ENCODE measurements at regions not wholly inside any gene's neighbourhood (a gene's known extent, or its start where the extent isn't known, plus 50 kb on each side); places are given as distances from the start of the nearest gene placed in this dataset.

DNA sequence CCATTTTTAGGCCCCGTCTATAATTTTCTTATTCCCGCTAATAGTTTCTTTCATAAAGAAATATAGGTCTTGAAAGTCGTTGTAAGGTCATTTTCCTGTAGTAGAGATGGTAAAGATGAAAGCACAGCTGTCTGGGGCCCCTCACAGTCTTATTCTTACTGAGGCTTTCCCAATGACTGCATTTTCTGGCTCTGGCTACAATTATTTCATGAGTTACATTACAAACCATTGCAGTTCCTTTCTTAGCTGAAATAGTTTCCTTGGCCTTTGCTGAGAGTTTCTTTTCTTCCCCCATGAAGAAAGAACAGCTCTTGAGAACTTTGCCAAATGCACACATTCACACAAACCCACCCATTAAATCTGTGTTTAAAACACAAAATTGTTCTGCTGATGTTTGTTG lies 113.0 kb downstream of the DYRK2 start:
- TF ChIP-seq, protein P1, sequence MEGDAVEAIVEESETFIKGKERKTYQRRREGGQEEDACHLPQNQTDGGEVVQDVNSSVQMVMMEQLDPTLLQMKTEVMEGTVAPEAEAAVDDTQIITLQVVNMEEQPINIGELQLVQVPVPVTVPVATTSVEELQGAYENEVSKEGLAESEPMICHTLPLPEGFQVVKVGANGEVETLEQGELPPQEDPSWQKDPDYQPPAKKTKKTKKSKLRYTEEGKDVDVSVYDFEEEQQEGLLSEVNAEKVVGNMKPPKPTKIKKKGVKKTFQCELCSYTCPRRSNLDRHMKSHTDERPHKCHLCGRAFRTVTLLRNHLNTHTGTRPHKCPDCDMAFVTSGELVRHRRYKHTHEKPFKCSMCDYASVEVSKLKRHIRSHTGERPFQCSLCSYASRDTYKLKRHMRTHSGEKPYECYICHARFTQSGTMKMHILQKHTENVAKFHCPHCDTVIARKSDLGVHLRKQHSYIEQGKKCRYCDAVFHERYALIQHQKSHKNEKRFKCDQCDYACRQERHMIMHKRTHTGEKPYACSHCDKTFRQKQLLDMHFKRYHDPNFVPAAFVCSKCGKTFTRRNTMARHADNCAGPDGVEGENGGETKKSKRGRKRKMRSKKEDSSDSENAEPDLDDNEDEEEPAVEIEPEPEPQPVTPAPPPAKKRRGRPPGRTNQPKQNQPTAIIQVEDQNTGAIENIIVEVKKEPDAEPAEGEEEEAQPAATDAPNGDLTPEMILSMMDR (IDR thresholded peaks at IDR 0.05; ENCODE audit: insufficient read depth, low read length, missing control alignments), result no peak
- no peak for DNase-seq (ENCODE audit: low read depth, low spot score)
- no peak overlapping the region for H3K4me3 ChIP-seq (ENCODE audit: low read depth, low read length)
- ChIA-PET POLR2A (no interaction called here), CTCF (no interaction called here)

DNA sequence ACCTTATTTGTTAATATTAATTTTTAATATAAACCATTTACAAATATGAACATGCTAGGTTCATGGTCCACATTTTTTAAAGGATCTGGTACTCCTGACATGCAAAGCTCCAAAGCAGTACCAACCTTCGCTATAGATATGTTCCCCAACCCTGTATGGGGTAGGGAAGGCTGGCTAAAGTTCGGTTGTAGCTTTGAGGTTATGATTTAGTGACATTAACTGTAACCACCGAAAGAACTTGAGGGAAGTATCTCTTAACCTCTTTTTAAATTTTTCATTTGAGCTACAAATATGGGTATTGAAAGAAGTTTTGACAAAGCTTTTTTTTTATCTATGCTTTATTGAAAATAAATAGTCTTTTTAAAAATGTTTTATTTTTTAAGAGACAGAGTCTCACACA lies 115.5 kb downstream of the DYRK2 start:
- no peak for DNase-seq (ENCODE audit: low read depth, low spot score)
- POLR2A ChIA-PET, result no interaction called here
- H3K4me3 ChIP-seq (ENCODE audit: low read depth, low read length), result no peak overlapping the region
- CTCF ChIA-PET, result interaction anchor here (0.6 to 1.3 kb wide), 3 partner anchors 8 to 179 kb away, joined by 3 to 4 read pairs (median 3); no protein-coding TSS in a partner anchor
- TF ChIP-seq, protein P1 (IDR thresholded peaks at IDR 0.05; ENCODE audit: insufficient read depth, low read length, missing control alignments), result no peak

DNA sequence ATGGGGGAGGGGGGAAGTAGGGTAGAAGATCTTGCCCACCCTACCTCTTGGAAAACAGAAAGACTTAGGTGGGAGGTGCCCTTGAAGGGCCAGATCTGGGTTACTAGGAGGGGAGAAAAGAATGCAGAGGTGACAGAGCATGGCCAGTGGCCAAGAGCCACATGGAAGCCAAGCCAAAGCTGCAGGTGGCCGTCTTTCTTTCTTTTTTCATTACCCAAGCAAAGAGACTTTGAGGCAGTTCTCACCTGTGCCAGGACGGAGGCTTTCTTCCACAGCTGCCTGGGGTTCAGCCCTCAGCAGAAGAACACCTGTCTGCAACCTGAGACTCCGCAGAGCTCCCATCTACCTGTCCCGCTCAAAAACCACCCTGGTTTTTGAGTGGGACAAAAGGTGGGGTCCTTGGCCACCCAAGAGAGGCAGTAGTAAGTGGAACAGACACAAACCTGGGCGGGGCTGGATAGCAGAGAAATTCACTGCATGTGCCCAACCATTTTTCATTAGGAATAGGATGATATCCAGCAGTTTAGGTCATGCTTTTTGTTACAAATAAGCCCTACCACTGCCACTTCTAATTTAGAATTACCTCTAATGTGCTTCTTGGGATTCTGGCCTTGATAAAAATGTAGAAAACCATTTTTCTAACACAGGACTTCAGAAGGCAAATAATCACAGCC lies 116.5 kb downstream of the DYRK2 start:
- ChIA-PET POLR2A (no interaction called here), CTCF (no interaction called here)
- H3K4me3 ChIP-seq (ENCODE audit: low read depth, low read length), result no peak overlapping the region
- DNase-seq (ENCODE audit: low read depth, low spot score), result no peak
- TF ChIP-seq, protein P1 (IDR thresholded peaks at IDR 0.05; ENCODE audit: insufficient read depth, low read length, missing control alignments), result no peak

DNA sequence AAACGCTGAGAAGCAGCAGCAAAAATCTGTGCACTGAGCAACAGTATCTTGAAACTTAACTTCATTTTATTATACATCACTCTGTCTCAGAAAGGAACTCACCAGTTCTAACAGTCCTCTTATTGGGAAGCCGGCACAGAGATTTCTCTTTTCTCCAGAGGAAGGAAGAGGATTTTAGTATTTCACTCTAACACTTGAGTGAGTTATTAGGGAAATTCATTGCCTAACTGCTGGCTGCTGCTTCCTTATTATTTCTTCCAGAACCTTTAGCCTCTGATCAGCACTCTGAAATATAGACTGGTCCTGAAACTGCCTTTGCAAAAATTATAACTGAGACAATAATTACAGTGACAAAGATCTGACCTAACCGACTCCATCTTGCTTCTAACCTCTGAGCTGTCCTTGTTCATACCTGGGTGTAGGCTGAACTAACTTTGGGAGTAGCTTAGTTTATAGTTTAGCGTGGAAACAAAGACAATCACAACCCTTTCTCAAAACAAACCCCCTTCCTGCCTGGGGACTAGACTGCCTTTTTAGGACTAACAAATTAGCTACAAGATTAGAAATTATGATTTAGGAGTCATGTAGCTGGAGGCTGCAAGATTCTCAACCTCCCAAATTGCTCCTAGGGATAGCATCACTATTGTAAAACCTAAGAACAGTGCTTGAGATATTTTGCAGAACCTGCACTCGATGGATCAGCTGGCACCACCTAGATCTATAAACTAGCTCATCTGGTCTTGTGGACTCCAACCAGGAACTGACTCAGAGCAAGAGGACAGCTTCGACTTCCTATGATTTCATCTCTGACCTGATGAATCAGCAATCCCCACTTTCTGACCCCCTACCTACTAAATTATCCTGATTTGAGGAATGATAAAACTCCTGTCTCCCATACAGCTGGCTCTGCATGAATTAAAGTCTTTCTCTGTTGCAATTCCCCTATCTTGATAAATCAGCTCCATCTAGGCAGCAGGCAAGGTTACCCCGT lies 117.5 kb downstream of the DYRK2 start:
- DNase-seq (ENCODE audit: low read depth, low spot score), result peak; percentile 45
- TF ChIP-seq, protein P1 (IDR thresholded peaks at IDR 0.05; ENCODE audit: insufficient read depth, low read length, missing control alignments), result no peak
- ChIA-PET CTCF (interaction anchor here (1.0 kb wide), 1 partner anchor 9 kb away, joined by 3 read pairs; no protein-coding TSS in a partner anchor), POLR2A (no interaction called here)
- no peak overlapping the region for H3K4me3 ChIP-seq (ENCODE audit: low read depth, low read length)

DNA sequence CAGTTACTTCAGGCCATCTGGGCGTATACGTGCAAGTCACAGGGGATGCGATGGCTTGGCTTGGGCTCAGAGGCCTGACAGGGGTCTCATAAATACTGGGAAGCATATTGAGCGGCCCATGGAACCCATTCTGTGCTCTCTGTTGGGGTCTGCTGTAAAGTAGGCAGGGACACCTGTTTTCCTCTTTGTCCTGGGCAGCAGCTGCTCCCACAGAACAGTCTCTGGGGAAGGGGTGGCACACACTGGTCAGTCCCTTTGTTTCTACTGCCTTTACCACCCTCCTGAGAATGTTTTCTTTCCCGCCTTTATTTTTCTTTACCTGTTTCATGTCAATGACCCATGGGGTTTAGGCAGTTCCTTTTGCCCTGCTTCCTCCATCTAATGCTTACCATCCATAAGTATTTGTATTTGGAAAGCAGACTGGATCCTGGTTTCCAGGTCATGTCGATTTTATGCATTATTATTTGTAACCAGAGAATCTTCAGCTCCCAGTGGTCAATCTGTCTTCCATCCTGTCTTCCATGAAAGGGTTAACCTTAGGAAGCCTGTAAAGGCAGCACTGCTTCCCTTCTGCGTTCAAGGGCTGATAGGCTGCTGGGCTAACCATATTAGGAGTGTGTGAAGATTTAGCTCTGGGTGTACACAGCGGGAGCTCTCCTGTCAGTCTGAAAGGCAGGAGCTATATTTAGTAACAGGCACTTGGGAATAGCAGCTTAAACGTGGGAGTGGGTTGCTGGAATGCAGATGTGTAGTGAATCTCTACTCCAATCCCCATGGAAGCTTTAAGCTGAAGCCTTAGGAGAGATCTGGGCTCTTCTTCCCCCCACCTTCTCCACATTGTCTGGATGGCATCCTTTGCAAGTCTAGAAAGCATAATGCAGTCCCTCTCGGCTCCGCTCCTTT lies 124.0 kb downstream of the DYRK2 start:
- no peak overlapping the region for H3K4me3 ChIP-seq (ENCODE audit: low read depth, low read length)
- CTCF ChIA-PET, result interaction anchor here (1.4 kb wide), 1 partner anchor 8 kb away, joined by 3 read pairs; no protein-coding TSS in a partner anchor
- POLR2A ChIA-PET, result no interaction called here
- TF ChIP-seq, protein P1 (IDR thresholded peaks at IDR 0.05; ENCODE audit: insufficient read depth, low read length, missing control alignments), result no peak
- peak; percentile 49 for DNase-seq (ENCODE audit: low read depth, low spot score)

Measured in AG04449 (cell line).